Fibroblast of pulmonary artery (primary cell): ENCODE measurements at regions not wholly inside any gene's neighbourhood (a gene's known extent, or its start where the extent isn't known, plus 50 kb on each side); places are given as distances from the start of the nearest gene placed in this dataset.
"Not testable (repeated sequence)": the region's sequence is repeated elsewhere in the genome, so short reads cannot be mapped to it uniquely, and the experiment has no call there.

Experiments
- DNase-seq: peaks from one replicate; pipeline ENCODE4 v3.0.0-alpha.2; 2010; ENCODE audit warnings: low read depth
- H3K4me3 ChIP-seq: replicated peaks from 2 replicates; pipeline ENCODE4 v1.5.1; 2011; ENCODE audit warnings: low read depth, mild to moderate bottlenecking, control low read depth, low read length, moderate library complexity
- CTCF ChIP-seq: IDR thresholded peaks from 2 replicates; pipeline ENCODE4 v1.5.1; 2011; ENCODE audit warnings: mild to moderate bottlenecking, control low read depth, low read length, inconsistent platforms; ENCODE audit errors: missing control alignments

GRCh38 chr5:156221816-156222215 lies 105.1 kb upstream of the SGCD start:
- TF ChIP-seq CTCF, result no peak
- no peak overlapping the region for H3K4me3 ChIP-seq
- DNase-seq, result no peak

- no peak for TF ChIP-seq CTCF
- no peak for DNase-seq
- no peak overlapping the region for H3K4me3 ChIP-seq
These were observed 103.4 kb upstream of the SGCD start for GRCh38 chr5:156223547-156223946.

GRCh38 chr5:156226485-156226884 lies 100.5 kb upstream of the SGCD start:
- not testable (repeated sequence) for DNase-seq, H3K4me3 ChIP-seq

GRCh38 chr5:156230887-156231286 lies 96.1 kb upstream of the SGCD start:
- DNase-seq, result no peak
- no peak overlapping the region for H3K4me3 ChIP-seq
- no peak for TF ChIP-seq CTCF

- no peak overlapping the region for H3K4me3 ChIP-seq
- no peak for DNase-seq
- TF ChIP-seq CTCF, result no peak
These were observed 94.6 kb upstream of the SGCD start for GRCh38 chr5:156232251-156232869.

- no peak for TF ChIP-seq CTCF
- H3K4me3 ChIP-seq, result no peak overlapping the region
- no peak for DNase-seq
These were observed 89.6 kb upstream of the SGCD start for GRCh38 chr5:156237361-156237760.

GRCh38 chr5:156239800-156240199 lies 87.2 kb upstream of the SGCD start:
- no peak overlapping the region for H3K4me3 ChIP-seq
- DNase-seq, result no peak
- no peak for TF ChIP-seq CTCF
